HG03280 (cell line): ENCODE measurements at regions not wholly inside any gene's neighbourhood (a gene's known extent, or its start where the extent isn't known, plus 50 kb on each side); places are given as distances from the start of the nearest gene placed in this dataset.

Source experiments
- ATAC-seq: cut with Tn5 transposase; IDR thresholded peaks from one replicate; pipeline ENCODE4 v1.9.1; 2021; ENCODE audit warnings: mild to moderate bottlenecking, moderate library complexity; ENCODE audit not compliant: unreplicated experiment

GRCh38 chr5:147036691-147037245, 158.2 kb upstream of the PPP2R2B start:
- ATAC-seq = no peak

GRCh38 chr5:147037515-147038205, 159.1 kb upstream of the PPP2R2B start:
- no peak for ATAC-seq

GRCh38 chr5:147040856-147041255, 162.3 kb upstream of the PPP2R2B start:
- no peak for ATAC-seq

- ATAC-seq = no peak
Measured at GRCh38 chr5:147044572-147045273, 166.2 kb upstream of the PPP2R2B start.

- no peak for ATAC-seq
Measured at GRCh38 chr5:147045290-147045689, 166.7 kb upstream of the PPP2R2B start.

GRCh38 chr5:147046281-147046680, 167.7 kb upstream of the PPP2R2B start:
- no peak for ATAC-seq

GRCh38 chr5:147046894-147047293, 168.3 kb upstream of the PPP2R2B start:
- no peak for ATAC-seq

GRCh38 chr5:147049764-147050163, 171.2 kb upstream of the PPP2R2B start:
- no peak for ATAC-seq

GRCh38 chr5:147050172-147050571, 171.6 kb upstream of the PPP2R2B start:
- no peak for ATAC-seq

- no peak for ATAC-seq
Measured at GRCh38 chr5:147051193-147051592, 172.6 kb upstream of the PPP2R2B start.

GRCh38 chr5:147052519-147052918, 174.0 kb upstream of the PPP2R2B start:
- no peak for ATAC-seq

GRCh38 chr5:147055089-147055826, 176.7 kb upstream of the PPP2R2B start:
- ATAC-seq = no peak

- no peak for ATAC-seq
Measured at GRCh38 chr5:147055850-147056566, 177.5 kb upstream of the PPP2R2B start.

GRCh38 chr5:147057051-147057450, 177.8 kb upstream of the STK32A start:
- no peak for ATAC-seq

- ATAC-seq = no peak
Measured at GRCh38 chr5:147061431-147061830, 173.4 kb upstream of the STK32A start.

- ATAC-seq = no peak
Measured at GRCh38 chr5:147062427-147062826, 172.4 kb upstream of the STK32A start.

- ATAC-seq = no peak
Measured at GRCh38 chr5:147063943-147064342, 170.9 kb upstream of the STK32A start.

- no peak for ATAC-seq
Measured at GRCh38 chr5:147065071-147065470, 169.8 kb upstream of the STK32A start.

GRCh38 chr5:147068998-147069397, 165.8 kb upstream of the STK32A start:
- no peak for ATAC-seq

- no peak for ATAC-seq
Measured at GRCh38 chr5:147072622-147073021, 162.2 kb upstream of the STK32A start.

- ATAC-seq = no peak
Measured at GRCh38 chr5:147073098-147073497, 161.7 kb upstream of the STK32A start.
